GM21381 (cell line): ENCODE measurements at regions not wholly inside any gene's neighbourhood (a gene's known extent, or its start where the extent isn't known, plus 50 kb on each side); places are given as distances from the start of the nearest gene placed in this dataset.

Experiments used
- ATAC-seq: cut with Tn5 transposase; IDR thresholded peaks from one replicate; pipeline ENCODE4 v1.9.1; 2021; ENCODE audit warnings: mild to moderate bottlenecking, moderate library complexity; ENCODE audit not compliant: unreplicated experiment

DNA sequence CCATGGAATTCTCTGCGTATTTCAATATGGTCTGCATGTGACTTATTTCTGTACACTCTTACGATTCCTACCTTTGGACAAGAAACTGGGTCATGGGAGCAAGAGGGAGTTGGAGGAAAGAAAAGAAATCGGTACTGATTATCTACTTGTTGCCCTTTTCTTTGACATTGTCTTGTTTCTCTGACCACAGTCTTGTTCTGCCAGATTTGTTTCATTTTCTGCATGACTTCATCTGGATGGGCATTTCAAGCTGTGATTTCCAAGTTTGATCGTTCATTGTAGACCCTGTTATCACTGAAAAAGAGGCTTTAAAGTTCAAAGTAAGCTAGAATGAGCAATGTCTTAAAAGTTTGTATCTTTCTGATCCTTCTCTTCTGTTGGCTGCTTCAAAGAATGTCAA is 2186.3 kb upstream of the CELF4 start:
- ATAC-seq, result no peak

- no peak for ATAC-seq
Measured at GRCh38 chr18:39751161-39751560, 2185.6 kb upstream of the CELF4 start.

DNA sequence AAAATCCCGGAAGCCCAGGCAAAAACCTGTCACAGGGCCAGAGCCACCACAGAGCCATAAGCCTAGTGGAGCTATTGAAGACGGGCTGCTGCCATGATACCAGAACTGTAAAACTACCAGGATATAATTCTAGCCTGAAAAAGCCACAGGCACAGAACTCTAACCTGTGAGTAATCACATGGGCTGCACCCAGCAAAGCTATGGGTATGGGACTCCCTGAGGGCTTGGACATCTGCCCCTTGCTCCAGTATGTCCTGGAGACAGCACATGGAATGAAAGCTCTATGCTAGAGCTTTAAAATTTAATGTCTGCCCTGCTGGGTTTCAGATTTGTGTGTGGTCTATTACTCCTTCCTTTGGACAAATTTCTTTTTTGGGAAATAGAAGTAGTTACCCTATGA is 2183.6 kb upstream of the CELF4 start:
- no peak for ATAC-seq

GRCh38 chr18:39748727-39749126 is 2183.1 kb upstream of the CELF4 start:
- no peak for ATAC-seq

DNA sequence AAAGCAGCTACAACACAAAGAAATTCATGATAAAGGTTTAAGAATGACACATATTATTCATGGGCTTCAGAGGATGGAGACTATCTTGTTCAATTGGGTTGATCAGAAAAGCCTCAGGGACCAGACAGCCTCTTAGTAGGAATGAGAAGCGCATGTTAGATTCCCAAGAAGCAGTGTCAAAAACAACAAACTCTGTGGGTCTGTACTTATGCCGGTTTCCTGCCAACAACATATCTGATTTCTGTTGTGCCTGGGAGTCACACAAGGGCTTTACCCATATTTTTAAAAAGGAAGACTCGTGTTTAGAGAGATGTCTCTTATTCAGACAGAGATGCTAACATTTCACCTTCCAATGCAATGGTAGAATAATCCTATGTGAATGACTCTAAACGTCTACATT is 2180.6 kb upstream of the CELF4 start:
- ATAC-seq, result no peak

GRCh38 chr18:39743463-39743862 is 2177.9 kb upstream of the CELF4 start:
- ATAC-seq, result no peak

- no peak for ATAC-seq
Measured at GRCh38 chr18:39741755-39742466, 2176.3 kb upstream of the CELF4 start.

DNA sequence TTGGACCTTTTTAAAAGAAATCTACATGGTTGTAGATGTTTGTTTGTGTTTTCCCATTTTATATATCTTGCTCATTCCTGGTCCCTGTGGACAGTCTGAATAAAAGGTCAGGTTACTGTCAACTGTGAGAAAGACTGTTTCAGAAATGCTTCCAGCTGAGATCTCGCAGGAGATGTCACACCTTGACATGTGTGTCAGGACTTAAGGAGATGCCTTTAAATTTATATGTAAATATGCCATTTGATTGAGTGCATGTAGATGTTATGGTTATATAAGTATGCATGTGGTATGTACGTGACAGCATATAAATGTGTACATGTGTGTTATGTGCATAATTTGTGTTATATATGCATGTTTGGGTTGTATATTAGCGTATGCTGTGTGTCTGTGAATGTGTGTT is 2172.3 kb upstream of the CELF4 start:
- ATAC-seq, result no peak

DNA sequence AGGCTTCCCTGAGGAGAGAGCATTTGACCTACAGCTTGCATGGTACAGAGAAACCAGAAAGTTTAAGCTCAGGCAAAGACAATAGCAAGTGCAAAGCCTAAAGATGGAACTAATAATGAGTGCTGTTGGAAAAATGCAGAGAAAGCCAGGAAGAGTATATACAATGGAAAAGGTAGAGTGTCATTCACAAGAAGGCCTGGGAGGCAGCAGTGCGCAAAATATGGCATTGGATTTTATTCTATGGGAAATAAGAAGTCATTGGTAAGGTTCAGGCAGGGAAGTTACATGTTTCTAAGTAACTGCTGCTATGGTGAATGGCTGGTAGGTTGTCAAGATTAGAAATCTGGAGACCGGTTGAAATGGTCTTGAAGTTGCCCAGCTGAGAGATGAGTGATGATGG is 2167.3 kb upstream of the CELF4 start:
- ATAC-seq, result no peak

DNA sequence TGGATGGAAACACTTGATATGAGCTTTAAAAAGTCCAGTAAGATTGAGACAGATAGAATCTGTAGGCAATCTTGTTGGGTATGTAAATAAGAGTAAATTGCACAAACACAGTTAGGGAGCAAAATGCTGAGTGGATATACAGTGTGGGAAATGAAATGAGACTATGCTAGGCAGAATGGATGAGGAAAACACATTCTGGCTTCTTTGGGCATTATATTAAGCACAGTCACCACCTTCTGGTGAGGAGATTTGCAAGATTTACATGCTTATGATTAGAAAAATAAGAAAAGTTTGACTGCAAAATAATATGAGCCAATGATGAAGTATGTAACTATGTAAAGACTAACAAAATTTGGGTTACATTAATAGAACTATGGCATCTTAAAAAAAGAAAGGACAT is 2165.0 kb upstream of the CELF4 start:
- ATAC-seq, result no peak

- ATAC-seq, result no peak
Measured at GRCh38 chr18:39724652-39725051, 2159.1 kb upstream of the CELF4 start.

DNA sequence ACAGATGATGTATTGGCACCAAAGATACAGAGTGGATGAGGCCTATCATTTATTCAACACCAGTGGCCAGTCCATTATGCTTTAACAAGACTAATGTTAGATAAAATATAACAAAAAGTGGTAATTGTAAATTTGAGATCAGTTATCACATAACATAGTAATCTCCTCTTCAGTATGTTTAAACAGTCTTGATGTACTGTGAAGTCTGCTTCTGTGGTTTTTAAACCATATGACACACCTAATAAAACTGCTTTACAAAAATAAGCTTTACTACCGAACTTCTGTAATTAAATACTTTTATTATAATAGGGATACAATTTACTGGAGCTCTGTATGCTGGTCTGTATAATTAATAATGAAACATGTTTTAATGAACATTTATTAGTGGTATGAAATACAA is 2156.1 kb upstream of the CELF4 start:
- no peak for ATAC-seq

DNA sequence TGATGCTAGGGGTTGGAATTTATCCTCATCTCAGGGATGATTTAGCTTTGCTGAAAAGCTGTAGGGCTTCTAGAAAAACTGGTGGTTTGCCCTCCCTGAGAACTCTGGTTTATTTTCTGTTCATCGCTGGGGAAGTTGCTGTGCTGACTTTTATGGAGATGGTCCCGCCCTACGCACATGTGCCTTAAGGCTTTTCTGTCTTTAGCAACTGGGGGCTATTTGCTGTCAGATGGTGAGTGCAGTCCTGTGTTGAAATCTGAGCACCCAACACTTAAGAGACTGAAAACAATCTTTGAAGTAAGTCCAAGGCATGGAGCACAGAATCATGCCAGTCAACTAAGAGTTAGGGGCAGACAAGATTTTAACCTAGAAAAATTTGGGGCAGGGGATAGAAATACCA is 2148.4 kb upstream of the CELF4 start:
- ATAC-seq, result no peak

- no peak for ATAC-seq
Measured at GRCh38 chr18:39711701-39712100, 2146.1 kb upstream of the CELF4 start.

DNA sequence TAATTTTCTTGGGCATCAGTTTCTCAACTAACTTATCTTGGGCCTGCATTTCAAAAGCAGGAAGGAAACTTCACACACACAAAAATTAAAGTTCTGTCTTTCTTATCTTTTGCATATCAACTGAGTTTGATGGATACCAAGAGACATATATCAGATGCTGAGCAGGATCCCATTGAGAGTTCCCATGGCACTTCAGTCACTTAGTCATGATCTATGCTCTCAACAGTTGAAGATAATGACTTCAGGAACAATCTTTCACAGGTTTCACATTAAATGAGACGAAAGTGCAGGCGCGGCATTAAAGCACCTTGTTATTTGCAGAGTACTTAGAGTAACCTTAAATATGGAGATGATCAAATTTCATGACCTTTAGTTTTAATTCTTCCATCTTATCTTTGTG is 2139.8 kb upstream of the CELF4 start:
- no peak for ATAC-seq

DNA sequence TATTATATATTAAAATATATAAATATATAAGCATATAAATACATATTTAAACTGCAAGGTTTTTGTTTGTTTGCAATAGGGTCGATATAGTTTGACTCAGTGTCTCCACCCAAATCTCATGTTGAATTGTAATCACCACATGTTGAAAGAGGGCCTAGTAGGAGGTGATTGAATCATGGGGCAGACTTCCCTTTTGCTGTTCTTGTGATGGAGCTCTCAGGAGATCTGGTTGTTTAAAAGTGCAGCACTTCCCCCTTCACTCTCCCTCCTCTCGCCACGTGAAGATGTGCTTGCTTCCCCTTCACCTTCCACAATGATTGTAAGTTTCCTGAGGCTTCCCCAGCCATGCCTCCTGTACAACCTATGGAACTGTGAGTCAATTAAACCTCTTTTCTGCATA is 2137.3 kb upstream of the CELF4 start:
- ATAC-seq, result no peak

- no peak for ATAC-seq
Measured at GRCh38 chr18:39701839-39702238, 2136.2 kb upstream of the CELF4 start.

GRCh38 chr18:39701055-39701783 is 2135.6 kb upstream of the CELF4 start:
- no peak for ATAC-seq

DNA sequence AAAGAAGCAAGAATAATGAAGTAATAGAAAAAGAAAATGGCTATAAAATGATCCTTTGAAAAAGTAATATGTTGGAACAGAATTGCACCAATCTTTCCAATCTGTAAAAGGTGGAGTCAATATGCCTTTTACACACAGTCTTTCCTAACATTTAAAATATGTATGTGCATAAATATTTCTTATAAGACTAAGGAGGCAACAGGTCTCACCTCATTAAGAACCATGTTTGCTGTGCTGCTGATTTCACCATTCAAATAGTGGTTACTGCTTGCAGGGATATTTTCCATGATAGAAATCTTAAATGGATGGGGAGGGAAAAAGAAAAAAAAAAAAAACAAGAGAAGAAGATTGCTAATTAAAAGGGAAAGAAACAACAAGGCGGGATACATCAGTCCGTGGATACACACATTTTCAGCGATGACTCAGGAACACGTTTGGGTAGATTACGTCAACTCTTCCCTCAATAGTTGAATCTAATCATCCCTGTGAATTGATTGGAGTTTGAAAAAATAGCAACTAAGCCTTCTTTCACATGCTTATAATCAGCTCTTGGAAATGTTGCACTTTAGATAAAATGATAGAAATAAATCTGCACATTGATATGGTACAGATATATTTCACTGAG is 2133.9 kb upstream of the CELF4 start:
- no peak for ATAC-seq

- no peak for ATAC-seq
Measured at GRCh38 chr18:39698436-39698835, 2132.8 kb upstream of the CELF4 start.

DNA sequence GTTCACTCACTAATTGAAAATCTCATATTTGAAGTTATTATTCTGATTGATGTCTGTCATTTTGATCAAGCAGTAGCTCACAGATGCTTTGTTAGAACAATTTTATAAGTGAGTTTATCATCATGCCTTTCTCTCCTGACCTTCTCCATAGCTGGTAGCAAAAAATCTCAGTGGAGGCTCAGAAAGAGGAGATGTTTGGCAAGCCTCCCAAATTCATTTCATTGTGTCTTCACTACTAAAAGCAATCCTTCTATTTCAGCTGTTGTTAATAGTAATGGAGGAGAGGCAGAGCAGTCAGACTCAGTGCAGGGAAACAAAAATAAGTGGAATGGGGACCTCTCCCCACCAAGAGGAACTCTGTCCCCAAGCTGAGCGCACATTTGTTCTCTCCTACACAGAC is 2127.8 kb upstream of the CELF4 start:
- no peak for ATAC-seq

DNA sequence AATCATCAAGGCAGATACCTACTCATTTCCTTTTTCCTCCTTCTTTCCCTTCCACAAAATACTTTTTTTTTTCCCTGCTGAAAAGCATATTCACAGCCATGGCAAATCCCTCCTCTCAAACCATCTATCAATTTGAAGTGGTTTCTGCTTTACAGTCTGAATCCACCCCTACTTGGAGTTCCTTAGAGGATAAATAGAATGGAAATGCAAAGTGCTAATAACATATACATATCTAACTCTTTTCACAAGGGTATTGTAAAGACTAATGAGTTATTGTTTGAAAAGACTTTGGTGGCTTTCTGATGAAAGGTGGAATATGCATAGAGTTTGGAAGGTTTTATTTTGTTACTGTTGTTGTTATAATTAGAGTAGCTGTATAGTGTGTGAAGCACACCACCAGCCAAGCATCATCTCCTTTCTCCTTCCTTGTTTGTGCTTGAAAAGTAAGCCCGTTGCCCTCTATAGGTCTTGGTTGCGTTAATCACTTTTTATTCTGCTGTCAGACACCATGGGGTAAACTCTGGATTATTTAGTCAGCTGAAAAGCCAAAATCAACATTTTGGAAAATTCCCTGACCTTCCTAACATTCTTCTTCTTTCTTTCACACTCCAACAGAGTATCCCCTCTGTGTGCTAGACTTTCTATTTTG is 2126.9 kb upstream of the CELF4 start:
- no peak for ATAC-seq
